ENCODE measurements at regions not wholly inside any gene's neighbourhood (a gene's known extent, or its start where the extent isn't known, plus 50 kb on each side); places are given as distances from the start of the nearest gene placed in this dataset.

GRCh38 chr13:61838568-61838967, 422.9 kb upstream of the PCDH20 start:
- DNase-seq, result no peak

DNA sequence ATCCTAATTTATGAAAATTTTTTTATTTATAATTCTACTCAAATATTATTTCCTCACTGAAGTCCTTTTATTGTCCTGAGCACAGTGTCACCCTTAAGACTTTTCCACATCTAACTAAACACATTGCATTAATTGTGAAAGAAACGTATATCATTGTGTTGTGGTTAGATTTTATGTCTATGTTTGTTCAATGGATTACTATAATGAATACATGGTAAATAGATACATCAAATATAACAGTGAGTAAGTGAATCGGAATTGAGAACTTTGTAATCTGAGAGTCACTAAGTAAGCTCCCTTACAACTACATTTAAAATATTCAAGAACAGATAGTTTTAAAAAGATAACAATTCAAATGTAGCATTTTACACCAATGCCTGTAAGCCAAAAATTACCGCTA, 417.6 kb upstream of the PCDH20 start:
- DNase-seq, result no peak

DNA sequence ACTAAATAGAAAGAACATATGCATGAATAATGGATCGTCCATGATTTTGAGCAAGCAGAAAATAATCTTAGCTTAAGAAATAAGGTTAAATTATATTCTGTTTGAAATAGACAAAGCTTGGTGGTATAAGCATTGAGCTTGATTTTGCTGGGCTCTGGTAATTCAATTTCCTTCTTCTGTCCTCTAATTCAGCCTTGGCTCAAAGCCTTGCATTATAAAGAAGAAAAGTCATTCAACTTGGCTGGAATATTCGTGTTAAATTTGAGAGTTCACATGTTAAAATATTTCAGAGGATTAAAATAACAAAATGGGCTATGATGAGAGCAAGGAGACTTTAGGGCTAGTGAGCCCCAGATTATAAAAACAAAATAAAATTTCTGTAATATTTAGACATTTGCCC, 415.4 kb upstream of the PCDH20 start:
- no peak for DNase-seq

GRCh38 chr13:61830475-61830874, 414.8 kb upstream of the PCDH20 start:
- no peak for DNase-seq

GRCh38 chr13:61824168-61824567, 408.5 kb upstream of the PCDH20 start:
- no peak for DNase-seq

GRCh38 chr13:61812286-61812685, 396.6 kb upstream of the PCDH20 start:
- DNase-seq, result no peak

GRCh38 chr13:61810065-61810464, 394.4 kb upstream of the PCDH20 start:
- no peak for DNase-seq

DNA sequence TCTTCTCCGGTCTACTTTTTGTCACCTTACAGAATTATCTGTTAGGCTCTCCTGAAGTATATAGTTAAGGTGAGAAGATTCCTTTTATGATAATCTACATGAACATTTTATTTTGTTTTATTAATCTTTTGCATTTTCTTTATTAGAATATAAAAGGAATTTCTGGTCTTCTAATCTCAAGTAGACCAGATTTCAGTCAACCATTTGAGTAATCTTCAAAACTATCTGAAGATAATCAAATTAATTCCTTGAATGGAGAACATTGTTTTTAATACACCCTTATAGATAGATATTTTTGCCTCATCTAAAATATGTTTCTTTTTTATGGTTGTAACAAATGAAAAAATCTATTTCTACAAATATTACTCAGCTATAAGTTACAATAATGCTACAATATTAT, 381.7 kb upstream of the PCDH20 start:
- no peak for DNase-seq

DNA sequence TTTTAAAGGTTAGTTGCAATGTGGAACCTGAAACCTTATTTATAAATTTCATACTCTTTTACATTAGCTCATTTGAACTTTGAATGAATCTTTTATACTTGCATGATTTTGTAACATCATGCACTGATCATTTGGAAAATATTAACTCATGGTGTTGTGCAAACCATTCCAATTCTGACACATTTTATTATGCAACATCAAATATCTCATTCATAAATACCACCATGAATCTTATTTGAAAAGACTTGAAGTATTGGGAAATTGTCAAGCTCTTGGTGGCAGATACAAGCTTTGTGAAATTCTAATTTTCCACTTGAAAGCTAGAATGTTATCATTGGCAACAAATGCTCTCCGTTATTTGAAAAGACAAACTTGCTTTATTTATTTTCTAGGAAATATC, 379.9 kb upstream of the PCDH20 start:
- no peak for DNase-seq

GRCh38 chr13:61779456-61779855, 363.8 kb upstream of the PCDH20 start:
- no peak for DNase-seq

- no peak for DNase-seq
These were observed 362.9 kb upstream of the PCDH20 start for GRCh38 chr13:61778531-61778930.

DNA sequence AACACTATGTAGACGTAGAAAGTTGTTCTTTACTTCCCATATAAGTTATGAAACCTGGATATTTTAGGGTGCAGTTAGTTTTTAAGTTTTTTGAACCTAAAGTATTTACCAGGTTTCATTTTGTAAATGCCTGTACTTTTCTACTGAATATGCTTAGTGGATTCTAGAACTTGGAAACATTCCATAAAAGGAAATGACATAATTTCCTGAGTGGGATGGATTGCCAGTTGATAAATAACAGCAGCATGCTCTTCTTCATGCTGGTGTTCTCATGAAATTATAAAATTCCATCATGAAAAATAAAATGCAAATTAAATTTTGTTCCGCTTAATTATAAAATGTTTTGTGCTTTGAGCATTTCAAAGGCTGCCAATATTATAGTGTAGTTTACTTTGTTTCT, 362.2 kb upstream of the PCDH20 start:
- no peak for DNase-seq

GRCh38 chr13:61777271-61777670, 361.6 kb upstream of the PCDH20 start:
- no peak for DNase-seq

- DNase-seq, result no peak
These were observed 359.3 kb upstream of the PCDH20 start for GRCh38 chr13:61774903-61775302.

DNA sequence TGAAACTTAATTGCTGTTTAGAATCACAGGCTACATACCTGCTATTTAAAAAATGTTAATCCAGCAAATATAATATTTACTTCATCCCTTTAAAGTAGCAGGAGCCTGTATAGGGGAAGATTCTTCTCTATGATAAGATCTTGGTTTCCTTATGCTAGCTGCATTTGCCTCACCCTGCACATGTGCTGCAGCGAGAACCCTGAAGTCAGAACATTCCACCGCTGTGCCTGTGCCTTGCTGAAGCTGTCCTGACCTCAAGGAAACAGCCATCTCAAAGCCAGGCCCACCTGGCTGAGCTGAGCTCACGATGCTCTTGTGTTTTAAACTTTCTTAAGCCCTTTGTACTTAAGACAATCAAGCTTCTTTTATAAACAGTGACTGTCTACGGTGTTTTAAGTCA, 355.0 kb upstream of the PCDH20 start:
- no peak for DNase-seq

DNA sequence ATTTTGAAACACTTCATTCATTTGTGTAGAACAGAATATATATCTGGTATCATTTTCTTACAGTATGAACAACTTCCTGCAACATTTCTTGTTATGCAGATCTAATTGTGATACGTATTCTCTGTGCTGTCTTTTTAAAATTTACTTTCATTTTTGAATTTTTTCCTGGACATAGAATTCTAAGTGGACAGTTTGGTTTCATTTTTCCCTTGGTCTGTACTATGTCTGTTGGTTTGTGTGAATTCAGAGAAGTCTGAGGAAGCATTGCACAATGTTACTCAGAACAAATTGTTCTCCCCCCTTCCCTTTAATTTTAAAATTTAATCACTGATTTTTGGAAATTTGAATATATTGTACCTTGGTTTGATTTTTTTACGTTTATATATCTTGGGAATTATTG, 352.5 kb upstream of the PCDH20 start:
- DNase-seq, result no peak

DNA sequence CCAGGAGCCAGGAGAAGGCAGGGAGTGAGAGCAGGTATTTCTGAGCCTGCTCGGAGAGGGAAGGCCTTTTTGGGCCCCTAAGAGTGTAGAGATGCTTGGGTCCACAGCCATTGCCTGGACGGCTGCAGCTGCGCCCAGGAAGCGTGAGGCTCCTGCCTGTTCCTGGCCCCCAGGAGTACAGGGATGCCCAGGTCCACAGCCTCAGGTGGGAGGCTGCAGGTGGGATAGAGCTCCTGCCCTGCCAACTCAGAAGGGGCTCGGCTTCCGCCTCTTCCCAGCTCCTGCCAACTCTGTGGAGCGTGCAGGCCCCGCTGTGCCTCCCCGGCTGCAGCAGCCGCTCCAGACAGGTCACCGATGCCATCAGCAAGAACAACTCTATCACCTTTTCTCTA, 351.0 kb upstream of the PCDH20 start:
- no peak for DNase-seq

DNA sequence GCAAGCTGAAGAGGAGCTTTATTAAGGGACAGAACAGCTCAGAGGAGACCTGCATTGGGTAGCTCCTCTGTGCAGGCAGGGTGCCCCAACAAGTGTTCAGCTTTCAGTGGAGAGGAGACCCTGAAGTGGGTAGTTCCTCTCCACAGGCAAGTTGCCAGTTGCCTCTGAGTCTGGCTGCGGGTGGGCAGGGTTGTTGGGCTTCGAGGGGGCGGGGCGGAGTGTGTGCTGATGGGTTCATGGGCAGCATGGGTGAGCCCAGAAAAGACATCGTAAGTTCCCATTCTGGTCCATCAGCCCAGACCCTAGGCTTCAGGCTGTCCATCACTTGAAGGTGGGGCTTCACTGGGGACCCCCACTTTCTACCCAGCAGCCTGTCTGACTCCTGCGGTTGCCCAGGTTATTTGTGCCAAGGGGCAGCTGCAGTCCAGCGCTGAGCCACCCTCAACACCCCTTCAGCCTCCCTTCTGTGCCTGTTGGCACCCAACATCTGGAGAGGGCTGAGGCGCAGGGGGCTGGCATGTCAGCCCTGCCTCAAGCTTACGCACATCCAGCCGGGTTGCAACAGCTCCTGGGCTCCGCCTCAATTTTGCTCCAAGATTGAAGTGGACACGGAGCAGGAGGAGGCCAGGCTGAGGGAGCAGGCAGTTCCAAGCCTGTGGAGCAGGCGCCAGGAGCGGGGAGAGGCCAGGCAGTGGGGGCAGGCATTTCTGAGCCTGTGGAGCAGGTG, 350.5 kb upstream of the PCDH20 start:
- no peak for DNase-seq

GRCh38 chr13:61765181-61765742, 349.6 kb upstream of the PCDH20 start:
- DNase-seq, result no peak

- no peak for DNase-seq
These were observed 346.0 kb upstream of the PCDH20 start for GRCh38 chr13:61761690-61762089.

DNA sequence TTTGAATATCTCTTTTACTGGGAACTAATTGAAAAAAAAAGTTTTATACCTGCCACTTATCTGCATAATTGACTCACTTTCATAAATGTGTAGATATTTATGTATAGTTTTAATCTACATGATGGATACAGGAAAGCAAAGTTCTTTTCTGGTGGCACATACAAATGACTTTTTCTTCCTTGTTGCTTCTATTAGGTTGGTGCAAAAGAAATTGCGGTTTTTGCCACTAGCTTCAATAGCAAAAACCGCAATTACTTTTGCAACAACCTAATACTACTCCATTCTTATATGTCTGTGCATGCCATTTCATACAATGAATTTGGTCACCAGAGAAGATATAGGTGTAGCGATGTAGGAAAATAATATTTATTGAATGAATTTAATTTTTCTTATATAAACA, 344.5 kb upstream of the PCDH20 start:
- DNase-seq, result no peak

- DNase-seq, result no peak
These were observed 340.4 kb upstream of the PCDH20 start for GRCh38 chr13:61756031-61756430.

DNA sequence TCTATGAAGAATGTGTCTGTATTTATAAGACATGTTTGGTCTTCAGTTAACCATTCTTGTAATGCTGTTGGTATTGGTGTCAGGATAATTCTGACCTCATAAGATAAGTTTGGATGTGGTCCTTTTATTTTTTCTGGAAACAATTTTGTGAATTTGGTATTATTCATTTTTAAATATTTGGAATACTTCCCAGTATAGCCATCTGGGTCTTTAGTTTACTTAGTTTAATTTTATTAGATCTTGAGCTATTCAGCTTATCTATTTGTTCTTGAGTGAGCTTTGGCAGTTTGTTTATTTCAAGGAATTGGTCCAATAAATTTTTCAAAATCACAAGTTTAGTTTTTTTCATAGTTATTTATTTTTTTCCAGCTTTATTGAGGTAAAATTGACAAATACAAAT, 335.4 kb upstream of the PCDH20 start:
- DNase-seq, result no peak

- no peak for DNase-seq
These were observed 322.6 kb upstream of the PCDH20 start for GRCh38 chr13:61738236-61738750.

DNA sequence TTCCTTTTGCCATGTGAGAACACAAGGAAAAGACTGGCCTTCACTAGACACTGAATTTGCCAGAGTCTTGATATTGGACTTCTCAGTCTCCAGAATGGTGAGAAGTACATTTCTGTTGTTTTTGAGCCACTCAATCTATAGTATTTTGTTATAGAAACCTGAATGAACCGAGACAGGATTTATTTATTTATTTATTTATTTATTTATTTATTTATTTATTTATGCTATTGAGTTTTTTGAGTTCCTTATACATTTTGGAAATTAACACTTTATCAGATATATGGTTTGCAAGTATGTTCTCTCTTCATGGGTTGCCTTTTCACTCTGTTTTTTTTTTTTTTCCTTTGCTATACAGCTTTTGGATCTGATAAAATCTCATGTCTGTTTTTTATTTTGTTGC, 319.0 kb upstream of the PCDH20 start:
- DNase-seq, result no peak
